Calu3 (cell line): ENCODE measurements at regions not wholly inside any gene's neighbourhood (a gene's known extent, or its start where the extent isn't known, plus 50 kb on each side); places are given as distances from the start of the nearest gene placed in this dataset.

Source experiments
- BruUV-seq: library from RNA; stranded (reverse); fragments of 400-500 nt; replicated peaks from 2 replicates; lab custom pipeline; 2021; lab: Mats Ljungman, UMichigan
- CTCF ChIA-PET: fragments of 300-600 bp; sonication (Branson Sonifier 250); formaldehyde crosslinking; loops from one replicate; lab custom pipeline; 2022; ENCODE audit warnings: antibody characterized with exemption; lab: Charles Lee
- DNase-seq: peaks from one replicate; pipeline ENCODE4 v3.0.0; 2022
- H3K27ac Mint-ChIP-seq: one replicate; pipeline ENCODE4 v1.8.0; 2022; ENCODE audit warnings: mixed read lengths; ENCODE audit not compliant: unreplicated experiment
- H3K27me3 Mint-ChIP-seq: one replicate; pipeline ENCODE4 v1.8.0; 2022; ENCODE audit warnings: mixed read lengths; ENCODE audit not compliant: unreplicated experiment
- H3K36me3 Mint-ChIP-seq: one replicate; pipeline ENCODE4 v1.8.0; 2022; ENCODE audit warnings: mild to moderate bottlenecking, moderate library complexity, mixed read lengths; ENCODE audit not compliant: insufficient read depth, unreplicated experiment
- H3K4me1 Mint-ChIP-seq: one replicate; pipeline ENCODE4 v1.8.0; 2022; ENCODE audit warnings: mild to moderate bottlenecking, low read depth, mixed read lengths; ENCODE audit not compliant: unreplicated experiment
- H3K4me3 Mint-ChIP-seq: one replicate; pipeline ENCODE4 v1.8.0; 2022; ENCODE audit warnings: mild to moderate bottlenecking, low read depth, moderate library complexity, mixed read lengths; ENCODE audit not compliant: unreplicated experiment
- H3K9me3 Mint-ChIP-seq: one replicate; pipeline ENCODE4 v1.8.0; 2022; ENCODE audit warnings: low read depth, mixed read lengths; ENCODE audit not compliant: unreplicated experiment
- intact Hi-C: fragments of 100-400 bp; cut with micrococcal nuclease; formaldehyde crosslinking; loops from one replicate; pipeline ENCODE4 v1.10.0; 2022; ENCODE audit not compliant: unreplicated experiment
- TF ChIP-seq, protein P1 (sequence below): fragments of 200-600 bp; IDR thresholded peaks from one replicate; pipeline ENCODE4 v1.8.0; 2022; ENCODE audit warnings: antibody characterized with exemption; ENCODE audit not compliant: unreplicated experiment

DNA sequence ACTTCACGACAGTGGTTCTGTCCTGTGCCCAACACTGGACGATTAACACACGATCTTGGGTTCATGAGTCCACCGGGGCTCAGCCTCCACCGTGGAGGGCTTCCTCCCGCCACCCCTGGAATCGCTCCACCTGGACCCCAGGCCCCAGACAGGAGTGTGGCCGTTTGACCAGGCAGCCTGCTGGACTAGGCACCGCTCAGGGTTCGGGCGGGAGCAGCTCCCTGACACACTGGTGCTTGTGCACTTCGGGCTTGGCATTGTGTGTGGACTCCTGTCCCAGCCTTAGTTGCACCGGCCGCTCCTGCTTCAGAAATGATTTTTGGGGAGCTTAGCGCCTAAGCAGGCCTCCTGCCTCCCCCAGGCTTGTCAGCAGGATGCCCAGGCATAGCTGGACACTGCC is 617.4 kb upstream of the SALL3 start:
- H3K9me3 Mint-ChIP-seq: peaks cover 7% of the 10 kb centered on the region
- no peak overlapping the region for H3K27ac Mint-ChIP-seq
- intact Hi-C loops: no loop called here
- CTCF ChIA-PET: no interaction called here
- no peak overlapping the region for H3K4me3 Mint-ChIP-seq
- no peaks in the 10 kb centered on the region for H3K36me3 Mint-ChIP-seq
- H3K27me3 Mint-ChIP-seq: no peaks in the 10 kb centered on the region
- TF ChIP-seq, protein P1, sequence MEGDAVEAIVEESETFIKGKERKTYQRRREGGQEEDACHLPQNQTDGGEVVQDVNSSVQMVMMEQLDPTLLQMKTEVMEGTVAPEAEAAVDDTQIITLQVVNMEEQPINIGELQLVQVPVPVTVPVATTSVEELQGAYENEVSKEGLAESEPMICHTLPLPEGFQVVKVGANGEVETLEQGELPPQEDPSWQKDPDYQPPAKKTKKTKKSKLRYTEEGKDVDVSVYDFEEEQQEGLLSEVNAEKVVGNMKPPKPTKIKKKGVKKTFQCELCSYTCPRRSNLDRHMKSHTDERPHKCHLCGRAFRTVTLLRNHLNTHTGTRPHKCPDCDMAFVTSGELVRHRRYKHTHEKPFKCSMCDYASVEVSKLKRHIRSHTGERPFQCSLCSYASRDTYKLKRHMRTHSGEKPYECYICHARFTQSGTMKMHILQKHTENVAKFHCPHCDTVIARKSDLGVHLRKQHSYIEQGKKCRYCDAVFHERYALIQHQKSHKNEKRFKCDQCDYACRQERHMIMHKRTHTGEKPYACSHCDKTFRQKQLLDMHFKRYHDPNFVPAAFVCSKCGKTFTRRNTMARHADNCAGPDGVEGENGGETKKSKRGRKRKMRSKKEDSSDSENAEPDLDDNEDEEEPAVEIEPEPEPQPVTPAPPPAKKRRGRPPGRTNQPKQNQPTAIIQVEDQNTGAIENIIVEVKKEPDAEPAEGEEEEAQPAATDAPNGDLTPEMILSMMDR: no peak
- no TSS peak for BruUV-seq
- DNase-seq: no peak
- no peaks in the 10 kb centered on the region for H3K4me1 Mint-ChIP-seq

DNA sequence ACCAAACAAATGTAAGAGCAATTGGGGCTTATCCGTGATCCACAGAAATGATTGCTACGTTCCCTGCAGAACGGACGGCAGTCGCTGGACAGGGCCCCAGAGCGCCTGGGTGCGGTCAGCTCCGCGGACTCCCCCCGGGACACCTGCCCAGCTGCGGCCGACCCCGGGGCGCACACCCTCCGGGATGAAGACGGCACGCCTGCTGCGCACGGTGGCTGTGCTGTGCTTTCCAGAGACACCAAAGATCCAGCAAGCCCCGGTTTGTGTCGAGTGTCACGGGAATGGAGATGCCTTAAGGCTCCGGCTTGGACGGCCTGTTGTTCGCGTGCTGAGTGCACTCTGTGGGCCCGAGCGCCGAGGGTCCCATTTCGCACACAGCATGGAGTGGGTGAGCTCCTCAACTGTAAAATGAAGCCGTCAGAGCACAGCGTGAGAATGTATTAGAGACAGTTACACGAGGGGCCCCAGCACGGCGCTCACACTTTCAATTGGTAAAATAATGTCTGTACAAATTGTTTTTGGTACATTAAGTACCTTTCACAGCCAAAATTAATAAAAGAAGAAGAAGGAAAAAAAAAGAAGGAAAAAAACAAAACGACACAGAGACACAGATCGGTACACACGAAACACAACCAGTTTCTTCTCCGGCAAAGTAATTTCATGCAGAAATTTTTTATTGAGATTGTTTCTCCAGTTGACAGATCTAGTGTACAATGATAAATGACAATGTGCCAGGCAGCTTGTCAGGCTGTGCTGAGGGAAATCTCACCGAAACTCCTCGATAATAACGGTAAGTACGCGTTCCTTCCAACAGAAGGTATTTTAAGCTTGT is 615.8 kb upstream of the SALL3 start:
- intact Hi-C loops: no loop called here
- H3K4me3 Mint-ChIP-seq: no peak overlapping the region
- H3K36me3 Mint-ChIP-seq: no peaks in the 10 kb centered on the region
- no peaks in the 10 kb centered on the region for H3K27me3 Mint-ChIP-seq
- CTCF ChIA-PET: no interaction called here
- no peak for DNase-seq
- TF ChIP-seq, protein P1: no peak
- no peak overlapping the region for H3K27ac Mint-ChIP-seq
- BruUV-seq: no TSS peak
- H3K9me3 Mint-ChIP-seq: peaks cover 7% of the 10 kb centered on the region
- H3K4me1 Mint-ChIP-seq: no peaks in the 10 kb centered on the region

DNA sequence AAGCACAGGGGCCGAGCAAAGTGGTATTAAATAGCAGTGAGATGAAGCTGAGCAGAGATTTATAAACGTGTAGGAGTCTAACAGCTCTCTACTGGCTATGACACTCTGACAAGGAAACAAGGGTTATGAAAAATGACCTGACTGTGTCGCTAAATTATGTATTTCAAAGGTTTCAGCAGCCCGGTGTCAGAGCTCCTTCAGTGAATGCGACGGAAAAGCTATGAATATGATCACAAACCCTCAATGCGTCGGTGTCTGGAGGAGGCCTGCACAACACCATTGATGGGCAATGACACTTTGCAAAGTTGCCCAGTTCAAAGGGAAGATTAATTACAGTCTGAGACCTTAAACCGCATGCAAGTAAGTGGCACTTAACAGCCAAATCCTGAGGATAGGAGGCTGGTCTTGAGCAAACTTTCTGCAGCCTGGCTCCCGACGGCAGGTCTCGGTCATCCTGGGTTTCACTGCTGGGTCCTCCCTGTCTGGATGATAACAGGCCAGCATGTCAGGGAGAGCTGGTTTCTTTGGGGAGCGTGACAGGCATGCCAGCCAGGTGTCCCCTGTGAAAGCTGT is 615.1 kb upstream of the SALL3 start:
- intact Hi-C loops: no loop called here
- Mint-ChIP-seq H3K9me3 (peaks cover 7% of the 10 kb centered on the region), H3K4me1 (no peaks in the 10 kb centered on the region), H3K27ac (no peak overlapping the region), H3K27me3 (no peaks in the 10 kb centered on the region), H3K36me3 (no peaks in the 10 kb centered on the region), H3K4me3 (no peak overlapping the region)
- no peak for DNase-seq
- CTCF ChIA-PET: no interaction called here
- no TSS peak for BruUV-seq
- TF ChIP-seq, protein P1: no peak

DNA sequence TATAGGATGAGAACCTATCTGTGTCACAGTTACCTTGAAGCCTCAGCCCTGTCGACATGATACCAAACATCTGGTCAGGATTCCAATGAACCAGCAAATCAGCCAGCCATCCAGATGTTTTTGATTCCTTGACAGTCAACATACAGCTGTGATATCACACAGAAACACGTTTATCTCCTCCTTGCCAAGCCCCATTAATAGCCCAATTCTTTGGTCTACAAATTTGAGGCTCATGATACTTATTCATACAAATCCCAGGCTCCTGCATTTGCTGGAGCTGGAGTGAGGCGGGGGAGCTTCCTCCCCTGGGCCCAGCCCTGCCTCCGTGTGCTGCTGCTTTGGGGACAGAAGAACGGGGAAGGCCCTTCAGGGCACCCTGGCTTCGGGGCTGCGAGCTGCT is 611.6 kb upstream of the SALL3 start:
- CTCF ChIA-PET: no interaction called here
- Mint-ChIP-seq H3K27ac (no peak overlapping the region), H3K36me3 (no peaks in the 10 kb centered on the region), H3K9me3 (peaks cover 3% of the 10 kb centered on the region), H3K4me1 (no peaks in the 10 kb centered on the region), H3K27me3 (no peaks in the 10 kb centered on the region), H3K4me3 (no peak overlapping the region)
- TF ChIP-seq, protein P1: no peak
- intact Hi-C loops: no loop called here
- BruUV-seq: no TSS peak
- DNase-seq: no peak
